Fibroblast of lung (primary cell): ENCODE measurements at regions not wholly inside any gene's neighbourhood (a gene's known extent, or its start where the extent isn't known, plus 50 kb on each side); places are given as distances from the start of the nearest gene placed in this dataset.

Experiments
- DNase-seq, 2 donors: peaks; one replicate each; pipeline versions ENCODE4 v3.0.0 to v3.0.0-alpha.2; 2010; ENCODE audit warnings: low read depth in 2 of 2
- H2AFZ ChIP-seq: 2 replicates; pipeline ENCODE4 v1.5.1; 2012; ENCODE audit warnings: low read length, control low read depth, inconsistent platforms
- H3K27ac ChIP-seq: 2 replicates; pipeline ENCODE4 v1.5.1; 2011; ENCODE audit warnings: low read length, control low read depth; ENCODE audit not compliant: insufficient read depth
- H3K27me3 ChIP-seq: 2 replicates; pipeline ENCODE4 v1.5.1; 2011; ENCODE audit warnings: mild to moderate bottlenecking, low read length; ENCODE audit not compliant: control insufficient read depth, insufficient read depth
- H3K36me3 ChIP-seq: 2 replicates; pipeline ENCODE4 v1.5.1; 2011; ENCODE audit warnings: low read length; ENCODE audit not compliant: control insufficient read depth, insufficient read depth
- H3K4me1 ChIP-seq: 2 replicates; pipeline ENCODE4 v1.5.1; 2011; ENCODE audit warnings: low read length; ENCODE audit not compliant: control insufficient read depth, insufficient read depth; ENCODE audit errors: extremely low read depth
- H3K4me2 ChIP-seq: 2 replicates; pipeline ENCODE4 v1.5.1; 2011; ENCODE audit warnings: low read length, control low read depth; ENCODE audit not compliant: insufficient read depth; ENCODE audit errors: extremely low read depth
- H3K4me3 ChIP-seq, 4 experiments: fragments of 200-600 bp in 1 of 4; sonication (generic) in 1 of 4; replicated peaks in 1 of 4; 2 replicates each; pipeline ENCODE4 v1.5.1; 2011 to 2016; ENCODE audit warnings: low read length in 4 of 4, low read depth in 3 of 4, mild to moderate bottlenecking in 3 of 4, control low read depth in 2 of 4, inconsistent platforms in 1 of 4, mixed read lengths in 1 of 4; ENCODE audit not compliant: insufficient read depth in 1 of 4; ENCODE audit errors: control extremely low read depth in 1 of 4
- H3K79me2 ChIP-seq: 2 replicates; pipeline ENCODE4 v1.5.1; 2012; ENCODE audit warnings: mild to moderate bottlenecking, low read length, inconsistent platforms; ENCODE audit not compliant: control insufficient read depth, insufficient read depth
- H3K9ac ChIP-seq: 2 replicates; pipeline ENCODE4 v1.5.1; 2011; ENCODE audit warnings: mild to moderate bottlenecking, low read length, control low read depth; ENCODE audit not compliant: insufficient read depth
- H3K9me3 ChIP-seq: 2 replicates; pipeline ENCODE4 v1.5.1; 2012; ENCODE audit warnings: low read depth, low read length; ENCODE audit not compliant: control insufficient read depth, insufficient read depth
- H4K20me1 ChIP-seq: 2 replicates; pipeline ENCODE4 v1.5.1; 2011; ENCODE audit warnings: low read length; ENCODE audit not compliant: control insufficient read depth, insufficient read depth; ENCODE audit errors: extremely low read depth
- EZH2 ChIP-seq: IDR thresholded peaks from 2 replicates; pipeline ENCODE4 v1.5.1; 2012; ENCODE audit warnings: low read length, control low read depth, mild to moderate bottlenecking; ENCODE audit errors: missing control alignments
- TF ChIP-seq, protein P1 (sequence below), 2 donors: IDR thresholded peaks in 1 of 2; conservative IDR thresholded peaks in 1 of 2; 1 replicate in 1 of 2; 2 replicates in 1 of 2; pipeline ENCODE4 v1.5.1; 2011 to 2012; ENCODE audit warnings: low read length in 2 of 2, control low read depth in 1 of 2, inconsistent platforms in 1 of 2, low read depth in 1 of 2, mild to moderate bottlenecking in 1 of 2

DNA sequence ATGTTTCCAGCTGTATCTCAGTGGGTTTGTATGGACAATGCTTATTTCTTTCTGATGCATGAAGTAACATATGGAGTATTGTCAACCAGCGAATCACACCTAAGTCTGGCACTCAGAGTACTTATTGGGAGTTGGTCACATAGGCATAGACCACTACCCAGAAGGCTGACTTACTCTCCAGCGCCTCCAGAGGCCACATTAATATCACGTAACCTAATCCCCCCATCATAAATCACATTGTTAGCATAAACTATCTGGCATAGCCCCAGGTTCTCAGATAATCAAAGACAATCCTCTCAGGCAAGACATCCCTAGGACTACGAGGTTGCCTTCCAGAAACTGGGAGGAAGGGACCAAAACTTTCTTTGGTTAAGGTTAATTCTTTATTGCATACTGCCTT, 560.5 kb upstream of the PABPC4L start:
- H3K4me2 ChIP-seq, result no peak overlapping the region
- no peaks in the 10 kb centered on the region for H4K20me1 ChIP-seq

DNA sequence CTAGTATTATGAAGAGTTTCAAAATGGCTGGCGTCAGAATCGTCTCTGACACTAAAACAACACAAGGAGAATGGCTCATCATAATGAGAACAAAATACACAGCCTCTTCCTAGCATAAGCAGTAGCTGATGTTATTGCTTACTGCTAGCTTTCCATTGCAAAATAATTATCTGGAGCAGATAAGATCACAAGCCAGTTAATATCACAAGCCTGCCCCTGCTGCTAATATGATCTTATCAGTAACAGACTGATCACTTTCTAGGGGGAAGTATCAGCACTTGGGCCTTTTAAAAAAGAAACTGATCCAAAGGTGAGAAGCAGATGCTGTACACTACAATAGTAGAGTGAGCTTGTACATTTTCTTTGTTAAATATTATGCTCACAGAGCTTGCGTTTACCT, 554.8 kb upstream of the PABPC4L start:
- Histone ChIP-seq H2AFZ (no peak overlapping the region), H3K9ac (no peak overlapping the region), H3K27ac (no peak overlapping the region), H3K4me1 (no peaks in the 10 kb centered on the region), H3K4me2 (no peak overlapping the region), H3K27me3 (no peaks in the 10 kb centered on the region), H3K4me3 (no peak overlapping the region), H4K20me1 (no peaks in the 10 kb centered on the region), H3K79me2 (no peaks in the 10 kb centered on the region), H3K36me3 (no peaks in the 10 kb centered on the region), H3K9me3 (no peaks in the 10 kb centered on the region)
- DNase-seq, result no peak
- TF ChIP-seq, protein P1, sequence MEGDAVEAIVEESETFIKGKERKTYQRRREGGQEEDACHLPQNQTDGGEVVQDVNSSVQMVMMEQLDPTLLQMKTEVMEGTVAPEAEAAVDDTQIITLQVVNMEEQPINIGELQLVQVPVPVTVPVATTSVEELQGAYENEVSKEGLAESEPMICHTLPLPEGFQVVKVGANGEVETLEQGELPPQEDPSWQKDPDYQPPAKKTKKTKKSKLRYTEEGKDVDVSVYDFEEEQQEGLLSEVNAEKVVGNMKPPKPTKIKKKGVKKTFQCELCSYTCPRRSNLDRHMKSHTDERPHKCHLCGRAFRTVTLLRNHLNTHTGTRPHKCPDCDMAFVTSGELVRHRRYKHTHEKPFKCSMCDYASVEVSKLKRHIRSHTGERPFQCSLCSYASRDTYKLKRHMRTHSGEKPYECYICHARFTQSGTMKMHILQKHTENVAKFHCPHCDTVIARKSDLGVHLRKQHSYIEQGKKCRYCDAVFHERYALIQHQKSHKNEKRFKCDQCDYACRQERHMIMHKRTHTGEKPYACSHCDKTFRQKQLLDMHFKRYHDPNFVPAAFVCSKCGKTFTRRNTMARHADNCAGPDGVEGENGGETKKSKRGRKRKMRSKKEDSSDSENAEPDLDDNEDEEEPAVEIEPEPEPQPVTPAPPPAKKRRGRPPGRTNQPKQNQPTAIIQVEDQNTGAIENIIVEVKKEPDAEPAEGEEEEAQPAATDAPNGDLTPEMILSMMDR (conservative IDR thresholded peaks at IDR 0.05 in 1 of 2, IDR thresholded peaks at IDR 0.05 in 1 of 2; ENCODE audit: low read depth in 1 of 2, low read length in 2 of 2), result no peak
- TF ChIP-seq EZH2, result no peak

More for the DNA sequence above, 560.5 kb upstream of the PABPC4L start:
- TF ChIP-seq, protein P1 (conservative IDR thresholded peaks at IDR 0.05 in 1 of 2, IDR thresholded peaks at IDR 0.05 in 1 of 2; ENCODE audit: low read depth in 1 of 2, low read length in 2 of 2), result no peak
- TF ChIP-seq EZH2, result no peak
- Histone ChIP-seq H3K27ac (no peak overlapping the region), H3K4me3 (no peak overlapping the region), H3K79me2 (no peaks in the 10 kb centered on the region), H2AFZ (no peak overlapping the region), H3K27me3 (no peaks in the 10 kb centered on the region), H3K36me3 (no peaks in the 10 kb centered on the region), H3K4me1 (no peaks in the 10 kb centered on the region), H3K9ac (no peak overlapping the region), H3K9me3 (no peaks in the 10 kb centered on the region)
- no peak for DNase-seq

DNA sequence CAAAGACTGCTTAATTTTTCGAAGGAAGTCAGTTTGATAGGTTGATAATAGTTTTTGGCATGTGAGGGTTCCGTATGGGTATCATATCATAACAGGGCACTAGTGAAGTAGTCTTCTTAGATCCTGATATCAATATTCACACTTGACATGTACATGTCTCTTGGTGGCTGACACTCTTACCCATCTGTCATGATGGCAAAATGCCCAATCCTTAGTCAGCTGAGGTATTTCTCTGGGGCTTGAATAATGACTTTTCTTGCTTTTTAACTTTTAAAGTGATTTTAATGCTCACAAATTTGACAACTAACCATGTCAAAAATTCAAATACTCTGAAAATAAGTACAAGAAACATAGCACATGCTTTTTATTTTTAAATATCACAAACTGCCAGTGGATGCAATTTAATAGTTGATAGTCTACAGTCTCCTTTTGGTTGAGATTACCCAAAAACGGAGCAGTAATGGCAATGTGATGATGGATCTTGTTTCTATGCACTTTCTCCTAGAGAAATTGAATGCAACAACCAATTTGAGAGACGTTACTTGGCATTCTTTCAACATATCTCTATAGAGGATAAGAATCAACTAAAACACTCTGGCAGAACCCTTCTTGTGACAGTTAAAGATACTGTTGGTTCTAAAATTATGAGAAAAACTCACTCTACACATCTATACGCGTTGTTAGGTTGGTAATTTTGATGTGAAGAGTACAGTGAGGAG, 552.9 kb upstream of the PABPC4L start:
- Histone ChIP-seq H4K20me1 (no peaks in the 10 kb centered on the region), H3K4me3 (no peak overlapping the region), H3K27ac (no peak overlapping the region), H3K79me2 (no peaks in the 10 kb centered on the region), H3K36me3 (no peaks in the 10 kb centered on the region), H3K4me1 (no peaks in the 10 kb centered on the region), H3K27me3 (no peaks in the 10 kb centered on the region), H3K9ac (no peak overlapping the region), H2AFZ (no peak overlapping the region), H3K9me3 (no peaks in the 10 kb centered on the region), H3K4me2 (no peak overlapping the region)
- no peak for DNase-seq
- TF ChIP-seq, protein P1 (conservative IDR thresholded peaks at IDR 0.05 in 1 of 2, IDR thresholded peaks at IDR 0.05 in 1 of 2; ENCODE audit: low read depth in 1 of 2, low read length in 2 of 2), result no peak
- no peak for TF ChIP-seq EZH2
